Neuronal stem cell (in vitro differentiated cells): ENCODE measurements at regions not wholly inside any gene's neighbourhood (a gene's known extent, or its start where the extent isn't known, plus 50 kb on each side); places are given as distances from the start of the nearest gene placed in this dataset.

Experiments used
- DNase-seq: peaks from one replicate; pipeline ENCODE4 v3.0.0-alpha.2; 2013; ENCODE audit warnings: low spot score
- H2AFZ ChIP-seq: one replicate; pipeline ENCODE4 v1.6.1; 2013; ENCODE audit warnings: mild to moderate bottlenecking, low read length, inconsistent platforms
- H2AK5ac ChIP-seq: 2 replicates; pipeline ENCODE4 v1.6.1; 2013; ENCODE audit warnings: low read depth, mild to moderate bottlenecking, inconsistent platforms, low read length, moderate library complexity, mixed read lengths
- H2BK120ac ChIP-seq: 2 replicates; pipeline ENCODE4 v1.6.1; 2013; ENCODE audit warnings: low read depth, mild to moderate bottlenecking, inconsistent platforms, low read length, moderate library complexity, mixed read lengths
- H2BK12ac ChIP-seq: one replicate; pipeline ENCODE4 v1.6.1; 2013; ENCODE audit warnings: low read length, inconsistent platforms
- H2BK15ac ChIP-seq: 2 replicates; pipeline ENCODE4 v1.6.1; 2013; ENCODE audit warnings: mild to moderate bottlenecking, low read length, inconsistent platforms, mixed read lengths
- H2BK5ac ChIP-seq: one replicate; pipeline ENCODE4 v1.6.1; 2013; ENCODE audit warnings: inconsistent platforms, mild to moderate bottlenecking, low read length, moderate library complexity
- H3K14ac ChIP-seq: one replicate; pipeline ENCODE4 v1.6.1; 2013; ENCODE audit warnings: low read length, inconsistent platforms
- H3K18ac ChIP-seq: 2 replicates; pipeline ENCODE4 v1.6.1; 2013; ENCODE audit warnings: low read length, inconsistent platforms
- H3K23ac ChIP-seq: 2 replicates; pipeline ENCODE4 v1.6.1; 2013; ENCODE audit warnings: low read depth, mild to moderate bottlenecking, mixed read lengths, low read length, inconsistent platforms; ENCODE audit not compliant: poor library complexity
- H3K27ac ChIP-seq: replicated peaks from 3 replicates; pipeline ENCODE4 v1.5.1; 2013; ENCODE audit warnings: low read length, inconsistent platforms
- H3K27me3 ChIP-seq, 3 experiments: 2 replicates each; pipeline ENCODE4 v1.6.1; 2013; ENCODE audit warnings: low read length in 3 of 3, mild to moderate bottlenecking in 2 of 3, inconsistent platforms in 1 of 3, low read depth in 1 of 3, mixed read lengths in 1 of 3, moderate library complexity in 1 of 3; ENCODE audit not compliant: control insufficient read depth in 3 of 3, insufficient read depth in 3 of 3
- H3K36me3 ChIP-seq, 2 donors: replicated peaks in 1 of 2; 2 replicates each; pipeline ENCODE4 v1.6.1; 2013; ENCODE audit warnings: low read length in 2 of 2; ENCODE audit not compliant: control insufficient read depth in 2 of 2, insufficient read depth in 2 of 2
- H3K4ac ChIP-seq: 2 replicates; pipeline ENCODE4 v1.6.1; 2013; ENCODE audit warnings: inconsistent platforms, mild to moderate bottlenecking, low read length, moderate library complexity
- H3K4me1 ChIP-seq, 2 donors: 1 replicate in 1 of 2; 2 replicates in 1 of 2; pipeline ENCODE4 v1.6.1; 2013; ENCODE audit warnings: low read length in 2 of 2, low read depth in 1 of 2; ENCODE audit not compliant: control insufficient read depth in 2 of 2, insufficient read depth in 1 of 2
- H3K4me2 ChIP-seq: one replicate; pipeline ENCODE4 v1.6.1; 2013; ENCODE audit warnings: mild to moderate bottlenecking, low read length, inconsistent platforms; ENCODE audit not compliant: insufficient read depth, poor library complexity, severe bottlenecking
- H3K4me3 ChIP-seq, 2 donors: 2 replicates each; pipeline ENCODE4 v1.5.1; 2013; ENCODE audit warnings: low read length in 2 of 2, mild to moderate bottlenecking in 2 of 2, inconsistent platforms in 1 of 2, moderate library complexity in 1 of 2
- H3K79me1 ChIP-seq: one replicate; pipeline ENCODE4 v1.6.1; 2013; ENCODE audit warnings: low read depth, mild to moderate bottlenecking, inconsistent platforms, low read length, moderate library complexity
- H3K9ac ChIP-seq: one replicate; pipeline ENCODE4 v1.6.1; 2013; ENCODE audit warnings: mild to moderate bottlenecking, low read depth, low read length, inconsistent platforms; ENCODE audit not compliant: poor library complexity
- H3K9me3 ChIP-seq, 2 donors: replicated peaks in 1 of 2; 2 replicates each; pipeline versions ENCODE3 to v1.6.1; 2013; ENCODE audit warnings: low read length in 2 of 2, mild to moderate bottlenecking in 2 of 2, inconsistent platforms in 1 of 2, low read depth in 1 of 2, mixed read lengths in 1 of 2, moderate library complexity in 1 of 2; ENCODE audit not compliant: control insufficient read depth in 2 of 2, insufficient read depth in 1 of 2
- H4K8ac ChIP-seq: one replicate; pipeline ENCODE4 v1.6.1; 2013; ENCODE audit warnings: low read depth, mild to moderate bottlenecking, inconsistent platforms, low read length, moderate library complexity
- H4K91ac ChIP-seq: one replicate; pipeline ENCODE4 v1.6.1; 2013; ENCODE audit warnings: low read length, low read depth, mild to moderate bottlenecking, inconsistent platforms; ENCODE audit not compliant: poor library complexity
- WGBS, 2 donors: extraction: QIAGEN DNeasy Blood & Tissue Kit; methylation state at CpG; one replicate each; pipeline ENCODE4 v1.1.7; 2013; ENCODE audit warnings: missing lambda C conversion rate in 2 of 2, mixed read lengths in 1 of 2; ENCODE audit not compliant: insufficient read length in 2 of 2, insufficient replicate concordance in 1 of 2; ENCODE audit errors: extremely low coverage in 2 of 2; 5-methylcytosine and 5-hydroxymethylcytosine counted together

- Histone ChIP-seq H3K4me3 (peak overlapping the region in 1 of 2 donors; percentile 58), H3K14ac (no peak overlapping the region), H3K4me2 (no peak overlapping the region), H3K9ac (no peak overlapping the region), H3K79me1 (no peaks in the 10 kb centered on the region), H2BK12ac (no peak overlapping the region), H3K4ac (no peak overlapping the region), H4K91ac (peak overlapping the region; percentile 31), H2AFZ (no peak overlapping the region), H3K36me3 (no peaks in the 10 kb centered on the region), H3K18ac (peak overlapping the region; percentile 6), H3K4me1 (peaks cover 8 to 9% of the 10 kb centered on the region in 2 donors), H4K8ac (no peak overlapping the region), H3K27ac (no peak overlapping the region), H2BK120ac (no peak overlapping the region), H2BK15ac (peak overlapping the region; percentile 19), H3K27me3 (no peaks in the 10 kb centered on the region), H2AK5ac (no peak overlapping the region), H3K9me3 (no peaks in the 10 kb centered on the region), H3K23ac (peak overlapping the region; percentile 6), H2BK5ac (no peak overlapping the region)
- no CpG with 5 or more reads among the region's 8 CpGs for WGBS, 2 donors
- no peak for DNase-seq
Measured at GRCh38 chr20:51322164-51322707, 220.3 kb downstream of the NFATC2 start.

DNA sequence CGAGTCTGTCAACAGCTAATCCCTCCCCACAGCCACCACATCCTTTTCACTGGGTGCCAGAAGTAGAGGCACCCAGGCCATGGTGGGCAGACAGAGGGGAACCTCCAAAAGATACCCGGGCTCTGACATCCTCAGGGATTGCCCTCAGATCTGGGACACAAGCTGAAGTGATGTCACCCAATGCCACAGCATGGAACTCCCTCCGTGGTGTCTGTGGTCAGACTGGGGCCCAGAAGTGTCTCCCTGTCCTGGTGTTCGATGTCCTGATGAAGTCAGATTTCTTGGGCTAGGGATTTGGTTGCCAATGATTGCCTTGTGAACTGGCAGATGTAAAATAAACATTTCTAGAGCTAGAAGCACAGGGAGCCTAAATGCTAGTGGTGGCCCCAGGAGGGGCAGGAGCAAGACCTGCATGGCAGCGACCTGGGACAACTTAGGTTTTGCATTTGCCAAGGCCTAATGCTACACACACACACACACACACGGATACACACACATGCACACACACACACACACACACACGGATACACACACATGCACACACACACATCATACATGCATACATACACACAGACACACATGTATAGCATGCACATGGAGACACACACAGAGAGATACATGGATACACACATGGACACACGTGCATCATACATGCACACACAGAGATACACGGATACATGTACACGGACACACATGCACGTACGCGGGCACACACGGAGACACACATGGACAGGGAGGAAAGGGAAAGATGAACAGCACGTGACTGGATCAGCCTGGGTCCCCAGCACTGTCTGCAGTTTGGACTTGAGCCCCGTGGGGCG lies 221.0 kb downstream of the NFATC2 start:
- H3K36me3 ChIP-seq, result no peaks in the 10 kb centered on the region
- H3K9me3 ChIP-seq, result no peaks in the 10 kb centered on the region
- peaks cover 8 to 9% of the 10 kb centered on the region in 2 donors for H3K4me1 ChIP-seq
- peak overlapping the region; percentile 82 for H3K9ac ChIP-seq
- no peak overlapping the region for H2AK5ac ChIP-seq
- peak overlapping the region; percentile 0 for H2BK12ac ChIP-seq
- peak overlapping the region; percentile 76 for H4K8ac ChIP-seq
- no peak overlapping the region for H3K4me2 ChIP-seq
- no peak overlapping the region for H3K27ac ChIP-seq
- peak overlapping the region; percentile 19 for H2BK15ac ChIP-seq
- WGBS, 2 donors, result no CpG with 5 or more reads among the region's 17 CpGs
- no peak for DNase-seq
- H2BK120ac ChIP-seq, result no peak overlapping the region
- H3K79me1 ChIP-seq, result no peaks in the 10 kb centered on the region
- no peaks in the 10 kb centered on the region for H3K27me3 ChIP-seq
- peak overlapping the region; percentile 6 for H3K18ac ChIP-seq
- no peak overlapping the region for H2AFZ ChIP-seq
- no peak overlapping the region for H3K4ac ChIP-seq
- H2BK5ac ChIP-seq, result no peak overlapping the region
- H3K23ac ChIP-seq, result peak overlapping the region; percentile 6
- peak overlapping the region in 1 of 2 donors; percentile 58 for H3K4me3 ChIP-seq
- H3K14ac ChIP-seq, result peak overlapping the region; percentile 49
- H4K91ac ChIP-seq, result peak overlapping the region; percentile 31

- H4K8ac ChIP-seq, result no peak overlapping the region
- no peak for DNase-seq
- H3K9ac ChIP-seq, result no peak overlapping the region
- H2BK120ac ChIP-seq, result no peak overlapping the region
- no peaks in the 10 kb centered on the region for H3K36me3 ChIP-seq
- no peak overlapping the region for H2AFZ ChIP-seq
- peaks cover 8 to 9% of the 10 kb centered on the region in 2 donors for H3K4me1 ChIP-seq
- no peaks in the 10 kb centered on the region for H3K79me1 ChIP-seq
- no peak overlapping the region for H2AK5ac ChIP-seq
- no peak overlapping the region for H3K4me2 ChIP-seq
- WGBS, 2 donors, result no CpG with 5 or more reads among the region's 5 CpGs
- no peak overlapping the region for H3K14ac ChIP-seq
- no peak overlapping the region for H2BK12ac ChIP-seq
- no peak overlapping the region for H3K27ac ChIP-seq
- no peak overlapping the region for H3K4me3 ChIP-seq
- H3K9me3 ChIP-seq, result no peaks in the 10 kb centered on the region
- H2BK5ac ChIP-seq, result no peak overlapping the region
- no peak overlapping the region for H3K18ac ChIP-seq
- H3K4ac ChIP-seq, result no peak overlapping the region
- no peak overlapping the region for H2BK15ac ChIP-seq
- H3K23ac ChIP-seq, result no peak overlapping the region
- H4K91ac ChIP-seq, result no peak overlapping the region
- H3K27me3 ChIP-seq, result no peaks in the 10 kb centered on the region
Measured at GRCh38 chr20:51319522-51319921, 223.0 kb downstream of the NFATC2 start.
